Caco-2 (cell line): ENCODE measurements at regions not wholly inside any gene's neighbourhood (a gene's known extent, or its start where the extent isn't known, plus 50 kb on each side); places are given as distances from the start of the nearest gene placed in this dataset.

Experiments
- BruUV-seq: library from RNA; stranded (reverse); fragments of 400-500 nt; replicated peaks from 2 replicates; lab custom pipeline; 2021; lab: Mats Ljungman, UMichigan
- CTCF ChIA-PET: fragments of 300-600 bp; sonication (Branson Sonifier 250); formaldehyde crosslinking; loops from one replicate; lab custom pipeline; 2022; ENCODE audit warnings: antibody characterized with exemption; lab: Charles Lee
- POLR2A ChIA-PET: fragments of 300-600 bp; sonication (Branson Sonifier 250); formaldehyde crosslinking; loops from one replicate; lab custom pipeline; 2022; ENCODE audit warnings: antibody characterized with exemption; lab: Charles Lee
- DNase-seq, 2 experiments: peaks; one replicate each; pipeline versions ENCODE4 v3.0.0 to v3.0.0-alpha.2; 2020 to 2022
- H3K27me3 ChIP-seq: replicated peaks from 2 replicates; pipeline ENCODE4 v1.6.0; 2011; ENCODE audit warnings: low read length; ENCODE audit not compliant: control insufficient read depth, insufficient read depth
- H3K36me3 ChIP-seq: 2 replicates; pipeline ENCODE4 v1.5.1; 2011; ENCODE audit warnings: low read length; ENCODE audit not compliant: control insufficient read depth, insufficient read depth
- H3K4me1 ChIP-seq: fragments of 250-450 bp; sonication (Bioruptor Pico); 2 replicates; pipeline ENCODE4 v1.5.1; 2020; ENCODE audit warnings: mild to moderate bottlenecking
- H3K4me3 ChIP-seq: 2 replicates; pipeline ENCODE4 v1.5.1; 2011; ENCODE audit warnings: low read depth, mild to moderate bottlenecking, control low read depth, low read length
- H3K9me3 ChIP-seq: fragments of 250-450 bp; sonication (Bioruptor Pico); 2 replicates; pipeline ENCODE4 v1.5.1; 2020; ENCODE audit warnings: mild to moderate bottlenecking, moderate library complexity
- H3K27ac Mint-ChIP-seq: one replicate; pipeline ENCODE4 v1.8.0; 2022; ENCODE audit warnings: mixed read lengths; ENCODE audit not compliant: unreplicated experiment
- H3K27me3 Mint-ChIP-seq: one replicate; pipeline ENCODE4 v1.8.0; 2022; ENCODE audit warnings: mixed read lengths; ENCODE audit not compliant: insufficient read depth, unreplicated experiment
- H3K36me3 Mint-ChIP-seq: one replicate; pipeline ENCODE4 v1.8.0; 2022; ENCODE audit warnings: mild to moderate bottlenecking, mixed read lengths; ENCODE audit not compliant: insufficient read depth, unreplicated experiment
- H3K4me1 Mint-ChIP-seq: one replicate; pipeline ENCODE4 v1.8.0; 2022; ENCODE audit warnings: low read depth, mixed read lengths; ENCODE audit not compliant: unreplicated experiment
- H3K4me3 Mint-ChIP-seq: one replicate; pipeline ENCODE4 v1.8.0; 2022; ENCODE audit warnings: mild to moderate bottlenecking, moderate library complexity, mixed read lengths; ENCODE audit not compliant: unreplicated experiment
- H3K9me3 Mint-ChIP-seq: one replicate; pipeline ENCODE4 v1.8.0; 2022; ENCODE audit warnings: mixed read lengths; ENCODE audit not compliant: unreplicated experiment
- intact Hi-C: fragments of 100-400 bp; cut with micrococcal nuclease; formaldehyde crosslinking; loops from one replicate; pipeline ENCODE4 v1.10.0; 2022; ENCODE audit not compliant: unreplicated experiment
- TF ChIP-seq, protein P1 (sequence below), 2 experiments: fragments of 200-600 bp in 1 of 2; IDR thresholded peaks; 1 replicate in 1 of 2; 2 replicates in 1 of 2; pipeline versions ENCODE4 v1.5.1 to v1.8.0; 2011 to 2022; ENCODE audit warnings: antibody characterized with exemption in 1 of 2, control low read depth in 1 of 2, inconsistent platforms in 1 of 2, low read depth in 1 of 2, low read length in 1 of 2, mild to moderate bottlenecking in 1 of 2, moderate library complexity in 1 of 2; ENCODE audit not compliant: insufficient read depth in 1 of 2, severe bottlenecking in 1 of 2, unreplicated experiment in 1 of 2

DNA sequence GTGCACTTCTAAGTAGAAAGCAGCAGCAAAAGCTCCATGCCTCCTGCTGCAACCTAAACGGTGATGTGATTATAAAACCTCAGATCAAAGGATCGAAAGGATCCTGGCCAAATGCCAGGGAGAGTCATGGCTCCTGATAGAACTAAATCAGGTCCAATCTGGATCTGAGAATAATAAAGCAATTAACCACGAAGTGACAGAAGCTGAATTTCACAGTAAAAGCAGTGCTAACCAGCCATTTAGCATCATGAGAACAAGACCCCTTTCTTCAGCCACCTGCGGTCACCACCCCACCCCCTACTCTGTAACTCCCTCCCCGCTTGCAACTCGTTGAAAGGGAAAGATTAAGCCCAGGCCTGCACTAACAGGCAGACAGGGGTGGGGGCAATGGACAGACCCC is 748.7 kb downstream of the BCL11A start:
- Mint-ChIP-seq H3K4me3 (no peak overlapping the region), H3K27ac (no peak overlapping the region), H3K9me3 (no peaks in the 10 kb centered on the region), H3K27me3 (no peaks in the 10 kb centered on the region), H3K4me1 (peaks cover 7% of the 10 kb centered on the region), H3K36me3 (no peaks in the 10 kb centered on the region)
- H3K36me3 ChIP-seq = no peaks in the 10 kb centered on the region
- CTCF ChIA-PET = no interaction called here
- DNase-seq = no peak
- POLR2A ChIA-PET = no interaction called here
- H3K4me1 ChIP-seq = peaks cover 4% of the 10 kb centered on the region; the same call in 1 of the 2 replicates
- H3K9me3 ChIP-seq = no peaks in the 10 kb centered on the region
- BruUV-seq = no TSS peak
- intact Hi-C loops = no loop called here
- no peaks in the 10 kb centered on the region for H3K27me3 ChIP-seq
- no peak overlapping the region for H3K4me3 ChIP-seq
- TF ChIP-seq, protein P1, sequence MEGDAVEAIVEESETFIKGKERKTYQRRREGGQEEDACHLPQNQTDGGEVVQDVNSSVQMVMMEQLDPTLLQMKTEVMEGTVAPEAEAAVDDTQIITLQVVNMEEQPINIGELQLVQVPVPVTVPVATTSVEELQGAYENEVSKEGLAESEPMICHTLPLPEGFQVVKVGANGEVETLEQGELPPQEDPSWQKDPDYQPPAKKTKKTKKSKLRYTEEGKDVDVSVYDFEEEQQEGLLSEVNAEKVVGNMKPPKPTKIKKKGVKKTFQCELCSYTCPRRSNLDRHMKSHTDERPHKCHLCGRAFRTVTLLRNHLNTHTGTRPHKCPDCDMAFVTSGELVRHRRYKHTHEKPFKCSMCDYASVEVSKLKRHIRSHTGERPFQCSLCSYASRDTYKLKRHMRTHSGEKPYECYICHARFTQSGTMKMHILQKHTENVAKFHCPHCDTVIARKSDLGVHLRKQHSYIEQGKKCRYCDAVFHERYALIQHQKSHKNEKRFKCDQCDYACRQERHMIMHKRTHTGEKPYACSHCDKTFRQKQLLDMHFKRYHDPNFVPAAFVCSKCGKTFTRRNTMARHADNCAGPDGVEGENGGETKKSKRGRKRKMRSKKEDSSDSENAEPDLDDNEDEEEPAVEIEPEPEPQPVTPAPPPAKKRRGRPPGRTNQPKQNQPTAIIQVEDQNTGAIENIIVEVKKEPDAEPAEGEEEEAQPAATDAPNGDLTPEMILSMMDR (IDR thresholded peaks at IDR 0.05; ENCODE audit: insufficient read depth in 1 of 2, low read depth in 1 of 2, low read length in 1 of 2, severe bottlenecking in 1 of 2, unreplicated experiment in 1 of 2) = no peak

DNA sequence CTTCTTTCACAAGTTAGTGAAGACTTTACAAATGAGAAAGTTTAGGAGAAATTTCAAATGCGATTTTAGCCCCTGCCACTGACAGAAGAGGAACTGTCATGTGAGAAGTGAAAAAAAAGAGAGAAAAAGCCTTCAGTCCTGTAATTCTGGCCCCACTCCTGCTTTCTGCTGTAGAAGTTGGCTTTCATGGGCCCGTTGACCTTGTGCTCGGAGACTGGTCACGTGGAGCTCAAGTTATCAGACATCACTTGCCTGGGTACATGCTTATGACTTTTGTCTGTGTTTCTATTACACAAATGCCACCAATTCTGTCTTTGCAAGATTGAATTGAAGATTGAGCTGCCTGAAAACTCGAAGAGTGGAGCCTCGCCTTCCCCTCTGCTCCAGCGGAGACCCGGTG is 749.9 kb downstream of the BCL11A start:
- Histone ChIP-seq H3K4me3 (no peak overlapping the region), H3K36me3 (no peaks in the 10 kb centered on the region), H3K27me3 (no peaks in the 10 kb centered on the region), H3K9me3 (no peaks in the 10 kb centered on the region), H3K4me1 (peaks cover 4% of the 10 kb centered on the region; the same call in 1 of the 2 replicates)
- TF ChIP-seq, protein P1 (IDR thresholded peaks at IDR 0.05; ENCODE audit: insufficient read depth in 1 of 2, low read depth in 1 of 2, low read length in 1 of 2, severe bottlenecking in 1 of 2, unreplicated experiment in 1 of 2) = no peak
- DNase-seq = no peak
- intact Hi-C loops = no loop called here
- H3K9me3 Mint-ChIP-seq = no peaks in the 10 kb centered on the region
- peaks cover 7% of the 10 kb centered on the region for H3K4me1 Mint-ChIP-seq
- CTCF ChIA-PET = no interaction called here
- POLR2A ChIA-PET = no interaction called here
- H3K27ac Mint-ChIP-seq = no peak overlapping the region
- H3K27me3 Mint-ChIP-seq = no peaks in the 10 kb centered on the region
- no peaks in the 10 kb centered on the region for H3K36me3 Mint-ChIP-seq
- BruUV-seq = no TSS peak
- no peak overlapping the region for H3K4me3 Mint-ChIP-seq

DNA sequence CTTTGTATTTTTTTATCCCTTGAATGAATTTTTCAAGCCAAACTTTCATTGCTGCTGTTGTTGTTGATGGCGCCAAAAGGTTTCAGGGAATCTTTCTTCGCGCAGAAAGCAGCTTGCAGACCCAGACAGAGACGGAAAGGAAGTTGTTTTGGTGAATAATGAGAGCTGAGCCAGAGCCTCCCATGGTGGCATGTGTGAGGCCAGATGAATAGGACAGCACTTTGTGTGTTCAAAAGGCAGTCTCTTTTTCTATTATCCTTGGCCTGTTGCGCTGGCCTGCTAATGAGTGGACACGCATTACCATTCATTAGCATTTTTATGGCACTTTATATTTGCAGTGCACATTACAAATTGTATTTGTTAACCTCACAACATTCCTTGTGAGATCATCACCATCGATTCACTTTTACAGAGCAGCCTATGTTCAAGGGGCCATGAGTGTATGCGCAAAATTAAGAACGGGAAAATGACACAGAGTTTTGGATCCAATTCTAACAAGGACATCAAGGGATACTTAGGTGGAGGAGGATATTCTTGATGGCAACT is 754.7 kb downstream of the BCL11A start:
- Mint-ChIP-seq H3K4me1 (no peaks in the 10 kb centered on the region), H3K9me3 (no peaks in the 10 kb centered on the region), H3K27ac (no peak overlapping the region), H3K27me3 (no peaks in the 10 kb centered on the region), H3K36me3 (no peaks in the 10 kb centered on the region), H3K4me3 (no peak overlapping the region)
- H3K4me3 ChIP-seq = no peak overlapping the region
- H3K27me3 ChIP-seq = no peaks in the 10 kb centered on the region
- DNase-seq = no peak
- no peaks in the 10 kb centered on the region for H3K36me3 ChIP-seq
- no peaks in the 10 kb centered on the region for H3K9me3 ChIP-seq
- H3K4me1 ChIP-seq = no peaks in the 10 kb centered on the region
- no TSS peak for BruUV-seq
- intact Hi-C loops = no loop called here
- POLR2A ChIA-PET = no interaction called here
- TF ChIP-seq, protein P1 (IDR thresholded peaks at IDR 0.05; ENCODE audit: insufficient read depth in 1 of 2, low read depth in 1 of 2, low read length in 1 of 2, severe bottlenecking in 1 of 2, unreplicated experiment in 1 of 2) = no peak
- CTCF ChIA-PET = no interaction called here
